NB4 (cell line): ENCODE measurements at regions not wholly inside any gene's neighbourhood (a gene's known extent, or its start where the extent isn't known, plus 50 kb on each side); places are given as distances from the start of the nearest gene placed in this dataset.

Source experiments
- DNase-seq: peaks from one replicate; pipeline ENCODE4 v3.0.0; 2010; ENCODE audit warnings: low read depth
- H3K4me3 ChIP-seq: one replicate; pipeline ENCODE4 v1.5.1; 2011; ENCODE audit warnings: mild to moderate bottlenecking, low read depth, low read length, moderate library complexity
- CTCF ChIP-seq: IDR thresholded peaks from one replicate; pipeline ENCODE4 v1.5.1; 2012; ENCODE audit warnings: low read depth, low read length
- MAX ChIP-seq: IDR thresholded peaks from 2 replicates; pipeline ENCODE4 v1.6.1; 2011; ENCODE audit warnings: low read depth, low read length
- MYC ChIP-seq: IDR thresholded peaks from 2 replicates; pipeline ENCODE4 v1.6.1; 2011; ENCODE audit warnings: low read depth, low read length
- POLR2A ChIP-seq: IDR thresholded peaks from 2 replicates; pipeline ENCODE4 v1.6.1; 2011; ENCODE audit warnings: mild to moderate bottlenecking; ENCODE audit not compliant: insufficient read length; ENCODE audit errors: extremely low read depth

- DNase-seq = no peak
- TF ChIP-seq MAX = no peak
- TF ChIP-seq MYC = no peak
- TF ChIP-seq CTCF = no peak
- TF ChIP-seq POLR2A = no peak
- H3K4me3 ChIP-seq = no peak overlapping the region
These were observed 104.3 kb upstream of the NUDT7 start for GRCh38 chr16:77617996-77618395.

DNA sequence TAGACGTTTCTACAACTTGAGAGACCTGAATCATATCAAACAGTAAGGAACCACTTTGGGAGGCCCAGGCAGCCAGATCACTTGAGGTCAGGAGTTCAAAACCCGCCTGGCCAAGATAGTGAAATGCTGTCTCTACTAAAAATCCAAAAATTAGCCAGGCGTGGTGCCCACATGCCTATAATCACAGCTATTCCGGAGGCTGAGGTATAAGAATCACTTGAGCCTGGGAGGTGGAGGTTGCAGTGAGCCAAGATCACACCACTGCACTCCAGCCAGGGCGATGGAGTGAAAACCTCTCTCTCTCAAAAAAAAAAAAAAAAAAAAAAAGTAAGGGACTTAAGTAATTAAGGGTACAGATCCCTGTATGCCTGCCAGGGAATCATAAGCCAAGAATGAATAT is 103.4 kb upstream of the NUDT7 start:
- H3K4me3 ChIP-seq = no peak overlapping the region
- DNase-seq = no peak
- no peak for TF ChIP-seq MAX
- TF ChIP-seq CTCF = no peak
- TF ChIP-seq POLR2A = no peak
- no peak for TF ChIP-seq MYC

DNA sequence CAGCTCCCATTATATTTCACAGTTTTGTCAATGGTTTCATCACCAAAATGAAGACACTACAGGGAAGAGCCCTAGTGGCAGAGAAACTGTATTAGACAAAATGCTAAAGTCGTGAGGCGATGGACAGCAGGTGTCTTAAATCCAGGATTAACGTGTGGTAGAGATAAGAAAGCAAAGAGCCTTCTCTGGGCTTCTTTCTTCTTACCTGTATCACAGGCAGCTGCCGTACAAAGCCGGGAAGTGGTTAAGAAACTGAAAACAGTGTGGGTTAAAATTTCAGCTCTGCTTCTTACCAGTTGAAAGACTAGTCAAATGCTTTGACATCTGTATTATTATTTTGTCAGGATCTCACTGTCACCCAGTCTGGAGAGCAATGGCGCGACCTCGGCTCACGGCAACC is 98.2 kb upstream of the NUDT7 start:
- no peak for DNase-seq
- no peak for TF ChIP-seq POLR2A
- no peak for TF ChIP-seq CTCF
- no peak for TF ChIP-seq MYC
- TF ChIP-seq MAX = no peak
- no peak overlapping the region for H3K4me3 ChIP-seq

GRCh38 chr16:77636615-77637014 is 85.7 kb upstream of the NUDT7 start:
- TF ChIP-seq MYC (no peak), MAX (no peak), CTCF (no peak), POLR2A (no peak)
- H3K4me3 ChIP-seq = no peak overlapping the region
- DNase-seq = no peak

DNA sequence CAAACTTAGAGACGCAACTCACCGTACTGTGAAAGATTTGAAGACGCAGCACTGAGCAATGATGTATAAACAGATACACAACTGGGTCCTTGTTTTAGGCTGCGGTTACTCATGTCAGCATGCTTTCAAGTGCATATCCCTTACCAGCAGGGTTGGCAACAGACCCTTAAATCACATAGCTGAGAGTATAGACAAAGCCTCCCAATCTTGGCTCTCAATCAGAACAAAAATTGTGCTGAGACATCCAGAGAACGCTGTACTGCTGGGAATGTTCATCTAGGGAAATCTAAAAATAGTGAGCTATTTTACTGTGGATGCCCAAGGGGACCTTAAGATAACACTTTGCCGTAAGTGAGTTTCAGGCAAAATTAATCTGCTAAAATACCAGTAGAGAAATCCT is 84.4 kb upstream of the NUDT7 start:
- H3K4me3 ChIP-seq = no peak overlapping the region
- TF ChIP-seq MAX (no peak), MYC (no peak), CTCF (no peak), POLR2A (no peak)
- no peak for DNase-seq

GRCh38 chr16:77643176-77643575 is 79.1 kb upstream of the NUDT7 start:
- DNase-seq = no peak
- H3K4me3 ChIP-seq = no peak overlapping the region

More at GRCh38 chr16:77643176-77643575, 79.1 kb upstream of the NUDT7 start:
- TF ChIP-seq CTCF (no peak), MYC (no peak), MAX (no peak), POLR2A (no peak)
